ENCODE measurements at regions not wholly inside any gene's neighbourhood (a gene's known extent, or its start where the extent isn't known, plus 50 kb on each side); places are given as distances from the start of the nearest gene placed in this dataset.
"Not testable (repeated sequence)": the region's sequence is repeated elsewhere in the genome, so short reads cannot be mapped to it uniquely, and the experiment has no call there.

GRCh38 chr16:29313559-29314048, 92.9 kb downstream of the NPIPB11 start:
- Histone ChIP-seq H3K9me3 (ENCODE audit: control insufficient read depth, low read length) (no peaks in the 10 kb centered on the region), H3K4me3 (ENCODE audit: low read length) (no peak overlapping the region), H3K27me3 (ENCODE audit: control insufficient read depth, insufficient read depth, low read length) (peaks cover 5% of the 10 kb centered on the region), H3K36me3 (ENCODE audit: control insufficient read depth, insufficient read depth, low read length) (no peaks in the 10 kb centered on the region), H3K4me1 (ENCODE audit: control insufficient read depth, insufficient read depth, low read length) (peaks cover 17% of the 10 kb centered on the region), H3K9ac (ENCODE audit: low read length) (no peak overlapping the region)

- H3K4me3 ChIP-seq (ENCODE audit: low read length), result no peak overlapping the region
- H3K9ac ChIP-seq (ENCODE audit: low read length), result no peak overlapping the region
- H3K4me1 ChIP-seq (ENCODE audit: control insufficient read depth, insufficient read depth, low read length), result peaks cover 23% of the 10 kb centered on the region
- H3K36me3 ChIP-seq (ENCODE audit: control insufficient read depth, insufficient read depth, low read length), result no peaks in the 10 kb centered on the region
- no peaks in the 10 kb centered on the region for H3K9me3 ChIP-seq (ENCODE audit: control insufficient read depth, low read length)
- peaks cover 6% of the 10 kb centered on the region for H3K27me3 ChIP-seq (ENCODE audit: control insufficient read depth, insufficient read depth, low read length)
Measured at GRCh38 chr16:29312835-29313558, 93.5 kb downstream of the NPIPB11 start.

GRCh38 chr16:29312345-29312675, 94.2 kb downstream of the NPIPB11 start:
- H3K27me3 ChIP-seq (ENCODE audit: control insufficient read depth, insufficient read depth, low read length); H3K4me3 ChIP-seq (ENCODE audit: low read length); H3K9me3 ChIP-seq (ENCODE audit: control insufficient read depth, low read length); H3K36me3 ChIP-seq (ENCODE audit: control insufficient read depth, insufficient read depth, low read length); H3K9ac ChIP-seq (ENCODE audit: low read length): not testable (repeated sequence)
- H3K4me1 ChIP-seq (ENCODE audit: control insufficient read depth, insufficient read depth, low read length), result peaks cover 30% of the 10 kb centered on the region

GRCh38 chr16:29311461-29312344, 94.8 kb downstream of the NPIPB11 start:
- H3K9me3 ChIP-seq (ENCODE audit: control insufficient read depth, low read length), result no peaks in the 10 kb centered on the region
- H3K4me1 ChIP-seq (ENCODE audit: control insufficient read depth, insufficient read depth, low read length), result peaks cover 33% of the 10 kb centered on the region
- no peaks in the 10 kb centered on the region for H3K36me3 ChIP-seq (ENCODE audit: control insufficient read depth, insufficient read depth, low read length)
- H3K9ac ChIP-seq (ENCODE audit: low read length), result no peak overlapping the region
- no peak overlapping the region for H3K4me3 ChIP-seq (ENCODE audit: low read length)
- H3K27me3 ChIP-seq (ENCODE audit: control insufficient read depth, insufficient read depth, low read length), result peaks cover 6% of the 10 kb centered on the region

GRCh38 chr16:29310852-29311314, 95.6 kb downstream of the NPIPB11 start:
- Histone ChIP-seq H3K9ac (ENCODE audit: low read length) (no peak overlapping the region), H3K9me3 (ENCODE audit: control insufficient read depth, low read length) (no peaks in the 10 kb centered on the region), H3K4me1 (ENCODE audit: control insufficient read depth, insufficient read depth, low read length) (peaks cover 33% of the 10 kb centered on the region), H3K27me3 (ENCODE audit: control insufficient read depth, insufficient read depth, low read length) (peaks cover 6% of the 10 kb centered on the region), H3K4me3 (ENCODE audit: low read length) (no peak overlapping the region), H3K36me3 (ENCODE audit: control insufficient read depth, insufficient read depth, low read length) (no peaks in the 10 kb centered on the region)

GRCh38 chr16:29310243-29310642, 96.3 kb downstream of the NPIPB11 start:
- H3K9me3 ChIP-seq (ENCODE audit: control insufficient read depth, low read length); H3K27me3 ChIP-seq (ENCODE audit: control insufficient read depth, insufficient read depth, low read length); H3K36me3 ChIP-seq (ENCODE audit: control insufficient read depth, insufficient read depth, low read length); H3K4me3 ChIP-seq (ENCODE audit: low read length); H3K9ac ChIP-seq (ENCODE audit: low read length): not testable (repeated sequence)
- peaks cover 33% of the 10 kb centered on the region for H3K4me1 ChIP-seq (ENCODE audit: control insufficient read depth, insufficient read depth, low read length)

GRCh38 chr16:29309601-29310000, 96.9 kb downstream of the NPIPB11 start:
- not testable (repeated sequence) for H3K27me3 ChIP-seq (ENCODE audit: control insufficient read depth, insufficient read depth, low read length); H3K4me3 ChIP-seq (ENCODE audit: low read length); H3K36me3 ChIP-seq (ENCODE audit: control insufficient read depth, insufficient read depth, low read length); H3K9ac ChIP-seq (ENCODE audit: low read length); H3K9me3 ChIP-seq (ENCODE audit: control insufficient read depth, low read length)
- peaks cover 33% of the 10 kb centered on the region for H3K4me1 ChIP-seq (ENCODE audit: control insufficient read depth, insufficient read depth, low read length)

- Histone ChIP-seq H3K27me3 (ENCODE audit: control insufficient read depth, insufficient read depth, low read length) (peaks cover 6% of the 10 kb centered on the region), H3K9ac (ENCODE audit: low read length) (no peak overlapping the region), H3K9me3 (ENCODE audit: control insufficient read depth, low read length) (no peaks in the 10 kb centered on the region)
Measured at GRCh38 chr16:29308644-29309546, 97.6 kb downstream of the NPIPB11 start.

GRCh38 chr16:29307598-29308507, 98.7 kb downstream of the NPIPB11 start:
- H3K27me3 ChIP-seq (ENCODE audit: control insufficient read depth, insufficient read depth, low read length), result peaks cover 6% of the 10 kb centered on the region
- H3K4me3 ChIP-seq (ENCODE audit: low read length), result no peak overlapping the region
- peaks cover 33% of the 10 kb centered on the region for H3K4me1 ChIP-seq (ENCODE audit: control insufficient read depth, insufficient read depth, low read length)
- no peaks in the 10 kb centered on the region for H3K9me3 ChIP-seq (ENCODE audit: control insufficient read depth, low read length)
- H3K9ac ChIP-seq (ENCODE audit: low read length), result peak overlapping the region; percentile 50
- H3K36me3 ChIP-seq (ENCODE audit: control insufficient read depth, insufficient read depth, low read length), result no peaks in the 10 kb centered on the region

More at GRCh38 chr16:29308644-29309546, 97.6 kb downstream of the NPIPB11 start:
- no peaks in the 10 kb centered on the region for H3K36me3 ChIP-seq (ENCODE audit: control insufficient read depth, insufficient read depth, low read length)
- H3K4me1 ChIP-seq (ENCODE audit: control insufficient read depth, insufficient read depth, low read length), result peaks cover 33% of the 10 kb centered on the region
- no peak overlapping the region for H3K4me3 ChIP-seq (ENCODE audit: low read length)

GRCh38 chr16:29306943-29307597, 99.4 kb downstream of the NPIPB11 start:
- Histone ChIP-seq H3K4me3 (ENCODE audit: low read length) (no peak overlapping the region), H3K4me1 (ENCODE audit: control insufficient read depth, insufficient read depth, low read length) (peaks cover 33% of the 10 kb centered on the region), H3K9me3 (ENCODE audit: control insufficient read depth, low read length) (no peaks in the 10 kb centered on the region), H3K36me3 (ENCODE audit: control insufficient read depth, insufficient read depth, low read length) (no peaks in the 10 kb centered on the region), H3K9ac (ENCODE audit: low read length) (peak overlapping the region; percentile 50), H3K27me3 (ENCODE audit: control insufficient read depth, insufficient read depth, low read length) (peaks cover 6% of the 10 kb centered on the region)

Measured in mucosa of stomach (tissue), 1 donor.